ENCODE measurements at regions not wholly inside any gene's neighbourhood (a gene's known extent, or its start where the extent isn't known, plus 50 kb on each side); places are given as distances from the start of the nearest gene placed in this dataset.

- Histone ChIP-seq H3K27ac (ENCODE audit: low read depth) (no peak overlapping the region), H3K9me2 (ENCODE audit: insufficient read depth) (0 out of 2 replicates have a peak, but pooled peaks cover 5% of the 10 kb centered on the region), H4K20me1 (replicated peaks; ENCODE audit: insufficient read depth) (no peaks in the 10 kb centered on the region), H3K36me3 (ENCODE audit: insufficient read depth) (no peaks in the 10 kb centered on the region), H3K4me3 (no peak overlapping the region), H3F3A (replicated peaks; ENCODE audit: low read depth) (no peaks in the 10 kb centered on the region), H3K4me1 (ENCODE audit: insufficient read depth) (no peaks in the 10 kb centered on the region), H3K79me2 (replicated peaks; ENCODE audit: insufficient read depth) (no peaks in the 10 kb centered on the region), H3K4me2 (no peak overlapping the region), H3K27me3 (ENCODE audit: insufficient read depth) (no peaks in the 10 kb centered on the region), H2AFZ (no peak overlapping the region)
- Mint-ChIP-seq H3K4me1 (no peaks in the 10 kb centered on the region; the same call in 2 of the 3 replicates), H3K36me3 (ENCODE audit: low read depth) (no peaks in the 10 kb centered on the region), H3K27me3 (ENCODE audit: insufficient read depth, low read depth, poor library complexity) (no peaks in the 10 kb centered on the region), H3K9me3 (no peaks in the 10 kb centered on the region), H3K4me3 (no peak overlapping the region), H3K27ac (no peak overlapping the region)
- DNase-seq (ENCODE audit: low spot score) (no peak), ATAC-seq (no peak)
- TF ChIP-seq EZH2 (IDR thresholded peaks at IDR 0.05; ENCODE audit: low read depth, unreplicated experiment) (no peak), ZNF331 (CRISPR knock-in tag; IDR thresholded peaks at IDR 0.05; ENCODE audit: low read depth) (no peak), EZH2phosphoT487 (IDR thresholded peaks at IDR 0.05; ENCODE audit: unreplicated experiment) (no peak), STAT1 (IDR thresholded peaks at IDR 0.05; ENCODE audit: unreplicated experiment) (no peak), CREB1 (CRISPR knock-in tag; IDR thresholded peaks at IDR 0.05; ENCODE audit: low read depth) (no peak), ZNF462 (CRISPR knock-in tag; IDR thresholded peaks at IDR 0.05) (no peak), POLR2AphosphoS5 (IDR thresholded peaks at IDR 0.05; ENCODE audit: low read depth) (no peak), JUNB (IDR thresholded peaks at IDR 0.05; ENCODE audit: unreplicated experiment) (no peak), NANOG (IDR thresholded peaks at IDR 0.05; ENCODE audit: borderline replicate concordance) (no peak), ZNF114 (CRISPR knock-in tag; IDR thresholded peaks at IDR 0.05) (no peak)
- TF ChIP-seq, protein P1, sequence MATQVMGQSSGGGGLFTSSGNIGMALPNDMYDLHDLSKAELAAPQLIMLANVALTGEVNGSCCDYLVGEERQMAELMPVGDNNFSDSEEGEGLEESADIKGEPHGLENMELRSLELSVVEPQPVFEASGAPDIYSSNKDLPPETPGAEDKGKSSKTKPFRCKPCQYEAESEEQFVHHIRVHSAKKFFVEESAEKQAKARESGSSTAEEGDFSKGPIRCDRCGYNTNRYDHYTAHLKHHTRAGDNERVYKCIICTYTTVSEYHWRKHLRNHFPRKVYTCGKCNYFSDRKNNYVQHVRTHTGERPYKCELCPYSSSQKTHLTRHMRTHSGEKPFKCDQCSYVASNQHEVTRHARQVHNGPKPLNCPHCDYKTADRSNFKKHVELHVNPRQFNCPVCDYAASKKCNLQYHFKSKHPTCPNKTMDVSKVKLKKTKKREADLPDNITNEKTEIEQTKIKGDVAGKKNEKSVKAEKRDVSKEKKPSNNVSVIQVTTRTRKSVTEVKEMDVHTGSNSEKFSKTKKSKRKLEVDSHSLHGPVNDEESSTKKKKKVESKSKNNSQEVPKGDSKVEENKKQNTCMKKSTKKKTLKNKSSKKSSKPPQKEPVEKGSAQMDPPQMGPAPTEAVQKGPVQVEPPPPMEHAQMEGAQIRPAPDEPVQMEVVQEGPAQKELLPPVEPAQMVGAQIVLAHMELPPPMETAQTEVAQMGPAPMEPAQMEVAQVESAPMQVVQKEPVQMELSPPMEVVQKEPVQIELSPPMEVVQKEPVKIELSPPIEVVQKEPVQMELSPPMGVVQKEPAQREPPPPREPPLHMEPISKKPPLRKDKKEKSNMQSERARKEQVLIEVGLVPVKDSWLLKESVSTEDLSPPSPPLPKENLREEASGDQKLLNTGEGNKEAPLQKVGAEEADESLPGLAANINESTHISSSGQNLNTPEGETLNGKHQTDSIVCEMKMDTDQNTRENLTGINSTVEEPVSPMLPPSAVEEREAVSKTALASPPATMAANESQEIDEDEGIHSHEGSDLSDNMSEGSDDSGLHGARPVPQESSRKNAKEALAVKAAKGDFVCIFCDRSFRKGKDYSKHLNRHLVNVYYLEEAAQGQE (IDR thresholded peaks at IDR 0.05; ENCODE audit: unreplicated experiment), result no peak
- TF ChIP-seq, protein P2, sequence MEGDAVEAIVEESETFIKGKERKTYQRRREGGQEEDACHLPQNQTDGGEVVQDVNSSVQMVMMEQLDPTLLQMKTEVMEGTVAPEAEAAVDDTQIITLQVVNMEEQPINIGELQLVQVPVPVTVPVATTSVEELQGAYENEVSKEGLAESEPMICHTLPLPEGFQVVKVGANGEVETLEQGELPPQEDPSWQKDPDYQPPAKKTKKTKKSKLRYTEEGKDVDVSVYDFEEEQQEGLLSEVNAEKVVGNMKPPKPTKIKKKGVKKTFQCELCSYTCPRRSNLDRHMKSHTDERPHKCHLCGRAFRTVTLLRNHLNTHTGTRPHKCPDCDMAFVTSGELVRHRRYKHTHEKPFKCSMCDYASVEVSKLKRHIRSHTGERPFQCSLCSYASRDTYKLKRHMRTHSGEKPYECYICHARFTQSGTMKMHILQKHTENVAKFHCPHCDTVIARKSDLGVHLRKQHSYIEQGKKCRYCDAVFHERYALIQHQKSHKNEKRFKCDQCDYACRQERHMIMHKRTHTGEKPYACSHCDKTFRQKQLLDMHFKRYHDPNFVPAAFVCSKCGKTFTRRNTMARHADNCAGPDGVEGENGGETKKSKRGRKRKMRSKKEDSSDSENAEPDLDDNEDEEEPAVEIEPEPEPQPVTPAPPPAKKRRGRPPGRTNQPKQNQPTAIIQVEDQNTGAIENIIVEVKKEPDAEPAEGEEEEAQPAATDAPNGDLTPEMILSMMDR (conservative IDR thresholded peaks at IDR 0.05; ENCODE audit: low read depth in 2 of 2), result no peak
- TF ChIP-seq, protein P3, sequence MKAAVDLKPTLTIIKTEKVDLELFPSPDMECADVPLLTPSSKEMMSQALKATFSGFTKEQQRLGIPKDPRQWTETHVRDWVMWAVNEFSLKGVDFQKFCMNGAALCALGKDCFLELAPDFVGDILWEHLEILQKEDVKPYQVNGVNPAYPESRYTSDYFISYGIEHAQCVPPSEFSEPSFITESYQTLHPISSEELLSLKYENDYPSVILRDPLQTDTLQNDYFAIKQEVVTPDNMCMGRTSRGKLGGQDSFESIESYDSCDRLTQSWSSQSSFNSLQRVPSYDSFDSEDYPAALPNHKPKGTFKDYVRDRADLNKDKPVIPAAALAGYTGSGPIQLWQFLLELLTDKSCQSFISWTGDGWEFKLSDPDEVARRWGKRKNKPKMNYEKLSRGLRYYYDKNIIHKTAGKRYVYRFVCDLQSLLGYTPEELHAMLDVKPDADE (IDR thresholded peaks at IDR 0.05), result no peak
These were observed 189.1 kb upstream of the COL3A1 start for GRCh38 chr2:188785061-188785460.
